OCI-LY1 (cell line): ENCODE measurements at regions not wholly inside any gene's neighbourhood (a gene's known extent, or its start where the extent isn't known, plus 50 kb on each side); places are given as distances from the start of the nearest gene placed in this dataset.
"Not testable (repeated sequence)": the region's sequence is repeated elsewhere in the genome, so short reads cannot be mapped to it uniquely, and the experiment has no call there.

ENCODE experiments used
- EZH2 ChIP-seq: fragments of 200-600 bp; sonication (generic), shearing (Covaris generic); IDR thresholded peaks from 2 replicates; pipeline ENCODE4 v1.8.0; 2017; ENCODE audit warnings: borderline replicate concordance, mixed run types, mild to moderate bottlenecking, antibody characterized with exemption, low read length, moderate library complexity, mixed read lengths
- TF ChIP-seq, protein P1 (sequence below): fragments of 200-600 bp; sonication (generic), shearing (Covaris generic); IDR thresholded peaks from 2 replicates; pipeline ENCODE4 v1.5.1; 2017; ENCODE audit warnings: mild to moderate bottlenecking, antibody characterized with exemption, low read length, moderate library complexity, mixed read lengths

DNA sequence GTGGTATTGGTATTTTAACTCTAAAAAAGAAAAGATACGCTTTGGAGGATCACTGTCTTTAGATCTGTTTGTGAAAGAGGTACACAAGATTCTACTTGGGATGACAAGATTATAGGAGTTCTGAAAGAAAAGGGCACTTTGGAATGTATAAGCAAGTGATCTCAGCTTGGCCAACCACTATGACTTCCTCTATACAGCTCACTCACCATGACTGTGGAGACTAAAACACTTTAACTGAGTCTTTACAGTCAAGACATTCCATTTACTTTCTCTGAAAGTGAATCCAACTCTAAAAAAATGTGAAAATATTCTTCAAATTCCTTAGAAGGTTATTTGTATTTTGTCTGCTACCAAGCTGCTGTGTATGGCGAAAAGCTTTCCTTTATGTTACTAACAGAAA, 181.7 kb upstream of the KCTD7 start:
- TF ChIP-seq, protein P1, sequence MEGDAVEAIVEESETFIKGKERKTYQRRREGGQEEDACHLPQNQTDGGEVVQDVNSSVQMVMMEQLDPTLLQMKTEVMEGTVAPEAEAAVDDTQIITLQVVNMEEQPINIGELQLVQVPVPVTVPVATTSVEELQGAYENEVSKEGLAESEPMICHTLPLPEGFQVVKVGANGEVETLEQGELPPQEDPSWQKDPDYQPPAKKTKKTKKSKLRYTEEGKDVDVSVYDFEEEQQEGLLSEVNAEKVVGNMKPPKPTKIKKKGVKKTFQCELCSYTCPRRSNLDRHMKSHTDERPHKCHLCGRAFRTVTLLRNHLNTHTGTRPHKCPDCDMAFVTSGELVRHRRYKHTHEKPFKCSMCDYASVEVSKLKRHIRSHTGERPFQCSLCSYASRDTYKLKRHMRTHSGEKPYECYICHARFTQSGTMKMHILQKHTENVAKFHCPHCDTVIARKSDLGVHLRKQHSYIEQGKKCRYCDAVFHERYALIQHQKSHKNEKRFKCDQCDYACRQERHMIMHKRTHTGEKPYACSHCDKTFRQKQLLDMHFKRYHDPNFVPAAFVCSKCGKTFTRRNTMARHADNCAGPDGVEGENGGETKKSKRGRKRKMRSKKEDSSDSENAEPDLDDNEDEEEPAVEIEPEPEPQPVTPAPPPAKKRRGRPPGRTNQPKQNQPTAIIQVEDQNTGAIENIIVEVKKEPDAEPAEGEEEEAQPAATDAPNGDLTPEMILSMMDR: not testable (repeated sequence)
- TF ChIP-seq EZH2: not testable (repeated sequence)
